RPMI8226 (cell line): ENCODE measurements at regions not wholly inside any gene's neighbourhood (a gene's known extent, or its start where the extent isn't known, plus 50 kb on each side); places are given as distances from the start of the nearest gene placed in this dataset.
A peak's percentile ranks its signal among the peaks of the same experiment; 100 is the strongest.
"Not testable (repeated sequence)": the region's sequence is repeated elsewhere in the genome, so short reads cannot be mapped to it uniquely, and the experiment has no call there.

ENCODE experiments used
- DNase-seq: peaks from one replicate; pipeline ENCODE4 v3.0.0-alpha.2; 2015

GRCh38 chr4:22573198-22573597 lies 57.3 kb upstream of the ADGRA3 start:
- DNase-seq: no peak

GRCh38 chr4:22573641-22574040 lies 57.8 kb upstream of the ADGRA3 start:
- no peak for DNase-seq

GRCh38 chr4:22574424-22574823 lies 58.6 kb upstream of the ADGRA3 start:
- DNase-seq: no peak

GRCh38 chr4:22574880-22575279 lies 59.0 kb upstream of the ADGRA3 start:
- DNase-seq: no peak

GRCh38 chr4:22587253-22587652 lies 71.4 kb upstream of the ADGRA3 start:
- no peak for DNase-seq

GRCh38 chr4:22593933-22594332 lies 78.1 kb upstream of the ADGRA3 start:
- DNase-seq: no peak

GRCh38 chr4:22595684-22596083 lies 79.8 kb upstream of the ADGRA3 start:
- DNase-seq: no peak

GRCh38 chr4:22596409-22596808 lies 80.5 kb upstream of the ADGRA3 start:
- DNase-seq: no peak

GRCh38 chr4:22597471-22597870 lies 81.6 kb upstream of the ADGRA3 start:
- no peak for DNase-seq

- not testable (repeated sequence) for DNase-seq
These were observed 82.5 kb upstream of the ADGRA3 start for GRCh38 chr4:22598113-22599047.

- DNase-seq: not testable (repeated sequence)
These were observed 83.5 kb upstream of the ADGRA3 start for GRCh38 chr4:22599228-22599928.

- not testable (repeated sequence) for DNase-seq
These were observed 84.1 kb upstream of the ADGRA3 start for GRCh38 chr4:22599929-22600432.

- DNase-seq: not testable (repeated sequence)
These were observed 85.8 kb upstream of the ADGRA3 start for GRCh38 chr4:22601638-22602037.

GRCh38 chr4:22607382-22607781 lies 85.4 kb upstream of the GBA3 start:
- peak; percentile 14 for DNase-seq

GRCh38 chr4:22609951-22610525 lies 82.7 kb upstream of the GBA3 start:
- not testable (repeated sequence) for DNase-seq

GRCh38 chr4:22614114-22614513 lies 78.6 kb upstream of the GBA3 start:
- no peak for DNase-seq

- DNase-seq: no peak
These were observed 76.2 kb upstream of the GBA3 start for GRCh38 chr4:22616516-22616915.

GRCh38 chr4:22620144-22620543 lies 72.6 kb upstream of the GBA3 start:
- not testable (repeated sequence) for DNase-seq

GRCh38 chr4:22621970-22622369 lies 70.8 kb upstream of the GBA3 start:
- DNase-seq: not testable (repeated sequence)

- not testable (repeated sequence) for DNase-seq
These were observed 68.7 kb upstream of the GBA3 start for GRCh38 chr4:22624002-22624401.

- DNase-seq: no peak
These were observed 67.4 kb upstream of the GBA3 start for GRCh38 chr4:22625311-22625710.

- not testable (repeated sequence) for DNase-seq
These were observed 64.9 kb upstream of the GBA3 start for GRCh38 chr4:22627851-22628250.
